ENCODE measurements at regions not wholly inside any gene's neighbourhood (a gene's known extent, or its start where the extent isn't known, plus 50 kb on each side); places are given as distances from the start of the nearest gene placed in this dataset.

GRCh38 chr12:65634061-65634460, 190.2 kb upstream of the HMGA2 start:
- TF ChIP-seq, protein P1, sequence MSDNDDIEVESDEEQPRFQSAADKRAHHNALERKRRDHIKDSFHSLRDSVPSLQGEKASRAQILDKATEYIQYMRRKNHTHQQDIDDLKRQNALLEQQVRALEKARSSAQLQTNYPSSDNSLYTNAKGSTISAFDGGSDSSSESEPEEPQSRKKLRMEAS (IDR thresholded peaks at IDR 0.05) = no peak
- TF ChIP-seq, protein P2, sequence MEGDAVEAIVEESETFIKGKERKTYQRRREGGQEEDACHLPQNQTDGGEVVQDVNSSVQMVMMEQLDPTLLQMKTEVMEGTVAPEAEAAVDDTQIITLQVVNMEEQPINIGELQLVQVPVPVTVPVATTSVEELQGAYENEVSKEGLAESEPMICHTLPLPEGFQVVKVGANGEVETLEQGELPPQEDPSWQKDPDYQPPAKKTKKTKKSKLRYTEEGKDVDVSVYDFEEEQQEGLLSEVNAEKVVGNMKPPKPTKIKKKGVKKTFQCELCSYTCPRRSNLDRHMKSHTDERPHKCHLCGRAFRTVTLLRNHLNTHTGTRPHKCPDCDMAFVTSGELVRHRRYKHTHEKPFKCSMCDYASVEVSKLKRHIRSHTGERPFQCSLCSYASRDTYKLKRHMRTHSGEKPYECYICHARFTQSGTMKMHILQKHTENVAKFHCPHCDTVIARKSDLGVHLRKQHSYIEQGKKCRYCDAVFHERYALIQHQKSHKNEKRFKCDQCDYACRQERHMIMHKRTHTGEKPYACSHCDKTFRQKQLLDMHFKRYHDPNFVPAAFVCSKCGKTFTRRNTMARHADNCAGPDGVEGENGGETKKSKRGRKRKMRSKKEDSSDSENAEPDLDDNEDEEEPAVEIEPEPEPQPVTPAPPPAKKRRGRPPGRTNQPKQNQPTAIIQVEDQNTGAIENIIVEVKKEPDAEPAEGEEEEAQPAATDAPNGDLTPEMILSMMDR (IDR thresholded peaks at IDR 0.05 in 2 of 3, conservative IDR thresholded peaks at IDR 0.05 in 1 of 3; ENCODE audit: borderline replicate concordance in 1 of 3, insufficient read depth in 1 of 3, low read depth in 2 of 3, low read length in 2 of 3) = no peak
- TF ChIP-seq POLR2AphosphoS5 (IDR thresholded peaks at IDR 0.05; ENCODE audit: low read depth, low read length) (no peak), FOSL1 (IDR thresholded peaks at IDR 0.05; ENCODE audit: low read depth) (no peak), RAD21 (IDR thresholded peaks at IDR 0.05; ENCODE audit: low read depth) (no peak), POLR2A (IDR thresholded peaks at IDR 0.05; ENCODE audit: borderline replicate concordance, extremely low read depth, insufficient read depth, insufficient read length) (no peak), EGR1 (IDR thresholded peaks at IDR 0.05; ENCODE audit: low read depth) (no peak), EZH2 (IDR thresholded peaks at IDR 0.05) (no peak), ZNF274 (IDR thresholded peaks at IDR 0.05; ENCODE audit: low read depth, low read length) (no peak), JUND (IDR thresholded peaks at IDR 0.05) (0 out of 2 replicates have a peak, but pooled peaks have one; percentile 9), SRF (IDR thresholded peaks at IDR 0.05; ENCODE audit: low read depth) (no peak)
- TF ChIP-seq, protein P3, sequence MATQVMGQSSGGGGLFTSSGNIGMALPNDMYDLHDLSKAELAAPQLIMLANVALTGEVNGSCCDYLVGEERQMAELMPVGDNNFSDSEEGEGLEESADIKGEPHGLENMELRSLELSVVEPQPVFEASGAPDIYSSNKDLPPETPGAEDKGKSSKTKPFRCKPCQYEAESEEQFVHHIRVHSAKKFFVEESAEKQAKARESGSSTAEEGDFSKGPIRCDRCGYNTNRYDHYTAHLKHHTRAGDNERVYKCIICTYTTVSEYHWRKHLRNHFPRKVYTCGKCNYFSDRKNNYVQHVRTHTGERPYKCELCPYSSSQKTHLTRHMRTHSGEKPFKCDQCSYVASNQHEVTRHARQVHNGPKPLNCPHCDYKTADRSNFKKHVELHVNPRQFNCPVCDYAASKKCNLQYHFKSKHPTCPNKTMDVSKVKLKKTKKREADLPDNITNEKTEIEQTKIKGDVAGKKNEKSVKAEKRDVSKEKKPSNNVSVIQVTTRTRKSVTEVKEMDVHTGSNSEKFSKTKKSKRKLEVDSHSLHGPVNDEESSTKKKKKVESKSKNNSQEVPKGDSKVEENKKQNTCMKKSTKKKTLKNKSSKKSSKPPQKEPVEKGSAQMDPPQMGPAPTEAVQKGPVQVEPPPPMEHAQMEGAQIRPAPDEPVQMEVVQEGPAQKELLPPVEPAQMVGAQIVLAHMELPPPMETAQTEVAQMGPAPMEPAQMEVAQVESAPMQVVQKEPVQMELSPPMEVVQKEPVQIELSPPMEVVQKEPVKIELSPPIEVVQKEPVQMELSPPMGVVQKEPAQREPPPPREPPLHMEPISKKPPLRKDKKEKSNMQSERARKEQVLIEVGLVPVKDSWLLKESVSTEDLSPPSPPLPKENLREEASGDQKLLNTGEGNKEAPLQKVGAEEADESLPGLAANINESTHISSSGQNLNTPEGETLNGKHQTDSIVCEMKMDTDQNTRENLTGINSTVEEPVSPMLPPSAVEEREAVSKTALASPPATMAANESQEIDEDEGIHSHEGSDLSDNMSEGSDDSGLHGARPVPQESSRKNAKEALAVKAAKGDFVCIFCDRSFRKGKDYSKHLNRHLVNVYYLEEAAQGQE (IDR thresholded peaks at IDR 0.05; ENCODE audit: low read depth) = no peak

Data from HCT116 (cell line).